GM21619 (cell line): ENCODE measurements at regions not wholly inside any gene's neighbourhood (a gene's known extent, or its start where the extent isn't known, plus 50 kb on each side); places are given as distances from the start of the nearest gene placed in this dataset.

Experiments
- ATAC-seq: cut with Tn5 transposase; IDR thresholded peaks from one replicate; pipeline ENCODE4 v1.9.1; 2021; ENCODE audit not compliant: unreplicated experiment

DNA sequence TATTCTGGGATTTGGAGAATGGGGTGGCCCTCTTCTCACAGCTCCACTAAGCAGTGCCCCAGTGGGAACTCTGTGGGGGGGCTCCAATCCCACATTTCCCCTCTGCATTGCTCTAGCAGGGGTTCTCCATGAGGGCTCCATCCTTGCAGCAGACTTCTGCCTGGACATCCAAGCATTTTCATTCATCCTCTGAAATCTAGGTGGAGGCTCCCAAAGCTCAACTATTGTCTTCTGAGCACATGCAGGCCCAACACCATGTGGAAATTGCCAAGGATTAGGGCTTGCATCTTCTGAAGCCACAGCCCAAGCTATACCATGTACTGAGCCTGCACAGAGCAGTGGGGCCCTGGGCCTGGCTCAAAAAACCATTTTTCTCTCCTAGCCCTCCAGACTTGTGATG is 162.4 kb upstream of the CWC22 start:
- ATAC-seq, result no peak

DNA sequence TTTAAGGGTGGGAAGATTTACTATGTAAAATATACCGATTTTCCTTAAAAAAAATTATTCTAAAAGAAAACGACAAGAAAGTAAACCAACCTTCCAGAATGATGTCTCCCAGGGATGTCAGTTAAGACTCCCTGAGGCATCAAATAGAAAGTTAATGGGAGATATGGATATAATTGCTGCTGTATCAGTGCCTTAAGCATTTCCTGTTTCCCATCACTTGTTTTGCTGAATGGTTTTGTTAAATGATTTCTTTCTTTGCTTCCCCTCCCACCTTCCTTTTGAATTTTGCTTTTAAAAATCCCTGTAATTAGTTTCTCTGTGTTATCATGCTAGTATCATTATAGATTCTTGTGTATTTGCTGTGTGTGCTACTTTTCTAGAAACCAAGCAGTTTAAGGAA is 154.3 kb upstream of the CWC22 start:
- ATAC-seq, result no peak

- no peak for ATAC-seq
Observed at GRCh38 chr2:180159921-180160320, 152.8 kb upstream of the CWC22 start.

GRCh38 chr2:180158961-180159360 is 151.9 kb upstream of the CWC22 start:
- ATAC-seq, result no peak

GRCh38 chr2:180156651-180157050 is 149.6 kb upstream of the CWC22 start:
- ATAC-seq, result no peak

DNA sequence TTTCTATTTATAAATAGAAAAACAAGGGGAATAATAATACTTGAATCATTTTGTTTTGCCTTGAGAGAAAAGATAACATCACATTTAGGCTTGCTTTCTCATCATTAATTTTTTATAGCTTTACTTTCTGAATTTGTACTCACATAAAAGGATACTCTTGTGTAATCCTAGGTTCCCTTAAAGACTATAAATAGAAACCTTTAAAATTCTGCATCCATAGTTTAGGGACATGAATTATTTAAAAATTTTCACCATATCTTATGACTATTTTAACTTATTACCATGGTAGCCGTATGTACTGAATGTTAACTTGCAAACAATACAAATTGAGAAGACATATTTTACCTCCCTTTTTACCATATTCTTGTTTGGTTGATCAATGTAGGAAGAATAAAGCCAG is 143.5 kb upstream of the CWC22 start:
- ATAC-seq, result no peak

GRCh38 chr2:180146541-180146940 is 139.4 kb upstream of the CWC22 start:
- ATAC-seq, result no peak

- no peak for ATAC-seq
Observed at GRCh38 chr2:180146114-180146513, 139.0 kb upstream of the CWC22 start.

GRCh38 chr2:180145163-180145562 is 138.1 kb upstream of the CWC22 start:
- ATAC-seq, result no peak

DNA sequence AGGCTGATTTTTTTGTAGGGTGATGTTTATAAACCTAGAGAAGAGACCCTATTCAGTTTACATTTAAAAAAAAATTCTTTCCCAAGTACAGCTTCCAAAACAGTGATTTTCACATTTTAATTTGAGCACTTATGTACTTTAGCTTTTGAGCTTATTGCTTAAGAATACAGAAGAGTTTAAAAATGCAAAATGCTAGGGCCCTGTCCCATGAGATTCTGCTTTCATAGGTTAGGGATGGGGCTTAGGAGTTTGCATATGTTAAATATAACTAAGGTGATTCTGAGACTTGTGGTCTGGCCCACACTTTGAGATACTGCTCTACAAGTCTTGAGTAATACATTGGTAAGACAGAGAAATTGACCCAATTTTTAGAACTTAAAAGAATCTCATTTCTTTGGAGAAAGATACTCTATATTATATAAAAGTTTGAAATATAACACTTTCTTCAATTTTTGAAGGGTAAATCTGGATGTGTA is 137.3 kb upstream of the CWC22 start:
- no peak for ATAC-seq

GRCh38 chr2:180143633-180144337 is 136.7 kb upstream of the CWC22 start:
- no peak for ATAC-seq

DNA sequence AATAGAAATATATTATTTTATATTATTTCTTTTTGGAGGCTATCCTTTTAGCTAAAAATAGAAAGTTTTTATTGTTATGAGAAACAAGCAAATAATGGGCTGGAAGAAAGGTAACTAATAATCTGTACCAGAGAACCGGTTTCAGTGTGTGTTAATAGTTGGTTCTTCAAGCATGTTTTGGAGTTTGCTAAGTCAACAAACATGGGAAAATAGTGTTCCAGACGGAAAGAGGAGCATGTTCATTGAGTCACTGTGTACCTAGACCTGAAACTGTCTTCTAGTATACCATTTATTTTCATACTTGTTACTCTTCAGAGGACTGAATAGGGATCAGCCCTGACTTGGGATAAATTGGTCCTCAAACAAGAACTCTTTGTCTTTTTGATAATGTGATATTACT is 134.5 kb upstream of the CWC22 start:
- no peak for ATAC-seq

DNA sequence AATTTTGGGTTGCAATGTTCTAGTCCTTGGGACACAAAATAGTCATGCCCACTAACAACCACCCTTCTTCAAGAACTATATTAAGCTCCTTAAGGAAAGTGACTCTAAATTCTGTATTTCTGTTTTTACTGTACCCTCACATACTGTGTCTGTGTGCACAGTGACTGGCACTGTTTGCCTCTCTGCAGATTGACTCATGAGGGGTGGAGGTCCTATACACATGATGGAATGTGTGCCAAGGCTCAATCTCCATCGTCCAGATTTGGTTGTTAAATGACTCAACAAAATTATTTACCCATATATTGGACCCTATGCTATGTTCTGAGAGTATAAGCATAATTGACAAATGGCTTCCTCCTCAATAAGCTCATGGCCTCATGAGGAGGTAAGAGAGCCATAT is 126.6 kb upstream of the CWC22 start:
- no peak for ATAC-seq

DNA sequence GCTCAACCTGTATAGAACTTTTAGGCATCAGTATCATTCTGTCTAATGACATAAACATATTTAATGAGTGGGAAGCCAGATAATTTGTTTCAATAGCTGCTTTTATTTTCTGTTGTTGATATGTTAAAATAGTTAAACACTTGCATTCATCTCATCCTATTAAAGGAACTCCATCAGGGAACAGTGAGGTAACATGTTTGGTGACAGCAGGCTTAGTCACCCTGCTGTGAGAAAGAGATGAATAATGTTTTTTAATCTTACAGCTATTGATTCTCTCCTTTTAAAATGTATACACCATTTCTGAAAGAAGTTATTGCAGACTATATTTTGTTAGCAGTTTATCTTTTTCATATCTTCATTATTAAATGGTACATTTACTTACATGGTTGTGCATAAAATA is 123.3 kb upstream of the CWC22 start:
- no peak for ATAC-seq

DNA sequence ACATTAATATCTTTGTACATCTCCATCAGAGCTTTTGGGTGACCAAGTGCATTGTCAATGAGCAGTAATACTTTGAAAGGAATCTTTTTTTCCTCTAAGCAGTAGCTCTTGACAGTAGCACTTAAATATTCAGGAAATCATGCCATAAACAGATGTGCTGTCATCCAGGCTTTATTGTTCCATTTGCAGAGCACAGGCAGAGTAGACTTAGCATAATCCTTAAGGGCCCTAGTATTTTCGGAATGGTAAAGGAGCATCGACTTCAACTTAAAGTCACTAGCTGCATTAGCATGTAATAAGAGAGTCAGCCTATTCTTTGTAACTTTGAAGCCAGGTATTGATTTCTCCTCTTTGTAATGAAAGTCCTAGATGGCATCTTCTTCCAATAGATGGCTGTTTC is 121.8 kb upstream of the CWC22 start:
- no peak for ATAC-seq

- ATAC-seq, result peak; percentile 78
Observed at GRCh38 chr2:180125245-180125962, 118.3 kb upstream of the CWC22 start.

DNA sequence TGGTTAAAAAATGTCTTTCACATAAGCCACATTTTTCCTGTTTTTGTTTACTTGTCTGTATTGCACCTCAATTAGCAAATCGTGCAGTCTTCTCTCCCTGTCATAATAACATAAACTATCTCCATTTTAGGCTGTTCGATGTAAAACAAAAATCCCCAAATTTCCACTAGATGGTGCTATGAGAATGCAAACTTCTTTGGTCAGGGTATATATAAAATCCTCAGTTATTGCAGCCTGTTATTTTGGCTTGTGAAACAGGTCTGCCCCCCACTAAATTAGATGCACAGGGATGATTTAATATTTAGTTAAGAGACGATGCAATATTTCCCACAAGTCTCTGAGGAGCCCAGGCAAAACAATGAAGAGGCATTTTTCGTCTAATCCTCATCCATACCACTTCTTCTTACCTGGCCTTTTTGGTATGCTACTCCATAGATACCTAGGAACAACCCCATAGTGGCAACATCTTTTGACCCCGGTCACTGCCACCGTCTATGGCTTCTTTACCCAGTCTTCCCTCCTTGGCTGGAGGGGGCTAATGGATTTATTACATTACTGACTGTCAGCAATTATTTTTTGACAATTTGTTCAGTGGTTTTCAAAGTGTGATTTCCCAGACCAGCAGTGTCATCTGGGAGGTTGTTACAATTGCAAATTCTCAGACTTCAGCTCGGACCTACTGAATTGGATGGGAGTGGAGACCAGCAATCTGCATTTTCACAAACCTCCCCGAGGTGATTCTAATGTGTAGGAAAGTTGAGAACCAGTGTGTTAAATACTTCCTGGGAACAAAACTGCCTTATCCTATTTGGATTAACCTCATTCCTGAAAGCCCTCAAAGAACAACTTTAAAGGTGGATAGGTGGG is 117.4 kb upstream of the CWC22 start:
- peak; percentile 67 for ATAC-seq

GRCh38 chr2:180122874-180123273 is 115.8 kb upstream of the CWC22 start:
- ATAC-seq, result no peak

DNA sequence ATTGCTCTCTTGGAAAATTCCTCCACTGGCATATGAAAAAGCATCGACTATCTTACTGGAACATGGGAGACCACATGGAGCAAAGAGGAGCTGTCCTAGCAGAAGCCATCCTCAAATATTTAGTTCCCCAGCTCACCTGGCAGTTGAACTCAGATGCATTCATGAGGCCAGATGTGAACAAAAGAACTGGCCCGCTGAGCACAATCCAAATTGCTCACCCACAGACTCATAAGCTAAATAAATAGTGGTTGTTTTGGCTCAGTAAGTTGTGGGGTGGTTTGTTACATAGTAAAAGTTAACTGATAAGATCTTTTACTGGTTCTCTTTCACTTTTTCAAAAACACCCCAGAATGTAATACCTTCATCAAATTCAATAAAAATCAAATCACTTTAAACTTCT is 108.6 kb upstream of the CWC22 start:
- no peak for ATAC-seq

DNA sequence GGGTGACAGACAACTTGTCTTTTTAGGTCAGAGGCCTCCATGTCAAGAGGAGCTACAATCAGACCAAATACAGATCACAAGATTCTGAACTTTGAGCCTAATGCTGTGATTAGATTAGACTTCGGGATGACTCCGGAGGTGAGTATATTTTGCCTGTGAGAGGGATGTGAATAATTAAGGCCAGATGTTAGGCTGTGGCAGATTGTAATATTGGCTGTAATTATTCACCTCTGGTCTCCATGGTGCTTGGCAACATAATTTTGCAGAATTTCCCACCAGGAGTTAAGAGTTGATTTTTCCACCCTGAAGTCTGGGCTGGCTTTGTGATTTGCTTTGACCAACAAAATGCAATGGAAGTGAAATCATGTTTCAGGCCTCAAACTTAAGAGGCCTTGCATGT is 108.2 kb upstream of the CWC22 start:
- no peak for ATAC-seq

GRCh38 chr2:180111901-180112300 is 104.8 kb upstream of the CWC22 start:
- no peak for ATAC-seq

DNA sequence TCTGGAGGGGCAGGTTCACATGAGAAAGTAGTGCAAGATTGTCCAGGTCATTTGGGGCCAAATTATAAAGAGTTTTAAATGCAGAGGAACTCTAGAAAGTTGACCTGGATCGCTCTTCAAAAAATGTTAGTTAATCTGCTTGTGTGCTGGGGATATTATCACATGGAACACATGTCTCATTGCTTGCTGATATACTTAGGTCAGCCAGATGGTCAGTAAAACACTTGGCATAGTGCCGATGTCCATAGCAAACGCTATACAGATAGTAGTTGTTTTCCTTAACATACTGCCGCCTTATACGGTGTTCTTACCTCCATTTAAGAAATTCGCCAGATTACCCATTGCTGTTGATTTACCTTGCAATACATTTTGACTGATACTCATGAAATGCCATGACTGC is 103.4 kb upstream of the CWC22 start:
- ATAC-seq, result no peak
